C4-2B (cell line): ENCODE measurements at regions not wholly inside any gene's neighbourhood (a gene's known extent, or its start where the extent isn't known, plus 50 kb on each side); places are given as distances from the start of the nearest gene placed in this dataset.

ENCODE experiments used
- CTCF ChIP-seq: fragments of 450-650 bp; conservative IDR thresholded peaks from 2 replicates; pipeline ENCODE4 v1.5.1; 2017; ENCODE audit warnings: mild to moderate bottlenecking
- ZFX ChIP-seq: fragments of 450-650 bp; IDR thresholded peaks from 2 replicates; pipeline ENCODE4 v1.6.1; 2017

DNA sequence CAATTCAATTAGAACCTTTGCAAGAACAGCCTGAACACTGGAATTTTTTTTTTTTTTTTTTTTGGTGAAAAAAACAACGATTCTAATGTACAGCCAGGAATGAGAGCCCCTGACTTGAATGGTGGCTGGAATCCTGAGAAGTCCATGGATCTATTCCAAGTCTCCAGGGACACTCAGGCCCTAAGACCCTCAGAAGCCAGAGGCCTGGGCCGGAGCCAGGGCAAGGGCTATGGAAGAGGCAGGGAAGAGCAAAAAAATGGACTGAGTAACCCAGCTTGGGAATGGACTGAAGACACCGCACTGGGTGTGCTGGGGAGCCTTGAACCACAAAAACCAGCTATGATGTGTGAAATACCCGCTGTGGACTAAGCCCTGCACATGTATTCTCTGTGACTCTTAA is 60.3 kb upstream of the LHX1 start:
- no peak for TF ChIP-seq CTCF
- no peak for TF ChIP-seq ZFX
